NCI-H1436 (cell line): ENCODE measurements at regions not wholly inside any gene's neighbourhood (a gene's known extent, or its start where the extent isn't known, plus 50 kb on each side); places are given as distances from the start of the nearest gene placed in this dataset.

Experiments
- DNase-seq: peaks from one replicate; lab custom pipeline; 2025; lab: John Stamatoyannopoulos, UW

DNA sequence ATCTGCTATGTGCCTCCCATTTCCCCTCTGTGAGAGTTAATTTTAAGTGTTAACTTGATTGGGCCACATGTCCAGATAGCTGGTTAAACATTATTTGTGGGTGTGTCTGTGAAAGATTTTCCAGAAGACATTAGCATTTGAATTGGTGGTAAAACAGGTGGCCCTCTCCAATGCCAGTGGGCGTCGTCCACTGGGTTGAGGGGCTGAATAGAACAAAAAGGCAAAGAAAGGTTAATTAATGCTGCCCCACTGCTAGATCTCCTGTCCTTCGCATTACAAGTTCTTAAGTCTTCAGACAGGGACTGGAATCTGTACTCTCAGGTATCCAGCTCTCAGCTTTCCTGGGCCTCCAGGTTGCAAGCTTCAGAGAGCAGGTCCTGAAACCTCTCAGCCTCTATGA, 1160.9 kb upstream of the LRRN3 start:
- no peak for DNase-seq

DNA sequence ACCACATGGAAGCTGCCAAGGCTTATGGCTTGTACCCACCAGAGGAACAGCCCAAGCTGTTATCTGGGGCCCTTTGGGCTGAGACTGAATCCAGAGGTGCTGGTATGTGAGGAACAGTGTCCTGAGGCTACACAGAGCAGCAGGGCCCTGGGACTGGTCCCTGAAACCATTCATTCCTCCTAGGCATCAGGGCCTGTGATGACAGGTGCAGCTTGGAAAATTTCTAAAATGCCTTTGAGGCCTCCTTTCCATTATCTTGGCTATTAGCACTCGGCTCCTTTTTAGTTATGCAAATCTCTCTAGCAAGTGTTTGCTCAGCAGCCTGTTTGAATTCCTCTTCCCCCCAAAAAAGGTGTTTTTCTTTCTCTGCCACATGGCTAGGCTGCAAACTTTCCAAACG, 1151.7 kb upstream of the LRRN3 start:
- DNase-seq, result no peak

DNA sequence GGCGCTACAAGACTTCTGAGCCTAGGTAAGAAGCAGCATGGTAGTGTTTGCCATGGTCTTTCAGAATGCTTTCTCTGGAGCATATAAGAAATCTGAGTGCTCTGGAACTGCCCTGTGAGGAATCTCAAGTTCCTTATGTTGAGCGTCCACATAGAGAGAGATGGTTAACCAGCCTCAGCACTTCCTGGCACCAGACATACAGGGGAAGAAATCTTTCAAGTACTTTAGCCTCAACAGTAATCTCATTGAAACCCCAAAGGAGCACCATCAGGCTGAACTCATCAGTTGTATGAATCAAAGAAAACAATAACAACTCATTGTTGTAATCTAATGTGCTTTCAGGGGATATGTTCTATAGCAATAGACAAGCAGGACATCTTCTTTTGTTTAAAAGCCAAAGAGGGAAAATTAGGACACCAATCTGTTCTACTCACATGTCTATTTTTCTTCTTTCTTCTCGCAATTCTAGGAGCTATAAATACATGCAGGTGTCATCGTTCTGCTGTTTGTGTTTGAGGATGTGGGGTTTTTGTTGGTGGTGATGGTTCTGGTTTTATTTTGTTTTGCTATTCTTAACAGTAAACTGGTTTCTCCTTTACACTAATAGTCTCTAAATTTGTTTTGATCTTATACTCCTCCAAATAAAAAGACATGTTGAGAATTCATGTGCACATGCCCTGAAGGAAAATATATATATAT, 1145.0 kb upstream of the LRRN3 start:
- no peak for DNase-seq

DNA sequence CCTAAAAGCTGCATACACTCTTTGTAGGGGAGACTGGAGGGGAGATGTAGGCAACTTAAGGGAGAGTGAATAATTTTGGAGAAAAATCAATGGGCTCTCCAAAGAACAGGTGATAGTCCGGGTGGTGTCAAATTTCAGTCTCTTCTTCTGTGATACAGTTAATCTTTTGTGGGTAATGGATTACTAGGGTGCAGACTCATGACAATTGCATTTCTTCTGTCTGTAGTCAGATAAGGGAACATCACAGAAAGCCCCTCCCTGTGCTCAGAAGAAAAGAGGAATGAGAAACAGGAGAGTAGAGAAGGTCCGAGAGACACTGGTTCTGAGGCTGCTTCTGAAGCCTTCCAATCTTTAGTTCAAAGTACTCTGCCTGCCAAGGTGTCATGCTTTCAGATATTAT, 1140.7 kb upstream of the LRRN3 start:
- no peak for DNase-seq

DNA sequence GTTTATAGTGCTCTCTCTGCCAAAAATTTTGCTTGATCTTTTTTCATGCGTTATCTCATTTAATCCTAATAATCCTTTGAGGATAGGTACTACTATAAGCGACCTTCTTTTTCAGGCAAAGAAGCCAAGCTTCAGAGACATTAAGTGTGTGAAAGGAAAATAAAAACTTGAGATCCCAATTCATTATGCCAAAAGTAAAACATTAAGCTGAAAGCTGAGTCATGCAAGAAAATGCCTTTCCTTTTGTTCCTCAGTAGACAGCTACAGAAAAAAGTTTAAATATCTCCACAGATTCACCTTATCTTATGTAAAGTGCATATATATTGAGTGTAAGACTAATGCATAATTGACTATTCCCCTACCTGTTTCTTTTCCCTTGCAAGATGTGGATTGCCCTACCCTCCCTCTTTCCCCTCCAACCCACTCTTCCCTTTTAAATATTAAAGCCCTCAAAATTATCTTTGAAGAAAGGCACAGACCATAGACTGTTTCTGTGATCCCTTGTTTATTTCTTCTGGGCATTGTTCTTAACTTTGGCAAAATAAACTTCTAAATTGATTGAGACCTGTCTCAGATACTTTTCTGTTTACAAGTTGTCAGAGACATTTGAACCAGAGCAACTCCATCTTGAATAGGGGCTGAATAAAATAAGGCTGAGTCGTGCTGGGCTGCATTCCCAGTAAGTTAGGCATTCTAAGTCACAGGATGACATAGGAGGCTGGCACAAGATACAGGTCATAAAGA, 1139.9 kb upstream of the LRRN3 start:
- no peak for DNase-seq

DNA sequence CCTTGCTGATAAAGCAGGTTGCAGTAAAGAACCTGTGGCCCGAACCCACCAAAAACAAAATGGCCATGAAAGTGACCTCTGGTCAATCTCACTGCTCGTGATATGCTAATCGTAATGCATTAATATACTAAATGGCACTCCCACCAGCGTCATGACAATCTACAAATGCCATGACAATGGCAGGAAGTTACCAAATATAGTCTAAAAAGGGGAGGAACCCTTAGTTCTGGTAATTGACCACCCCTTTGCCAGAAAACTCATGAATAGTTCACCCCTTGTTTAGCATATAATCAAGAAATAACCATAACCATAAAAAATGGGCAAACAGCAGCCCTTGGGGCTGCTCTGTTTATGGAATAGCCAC, 1139.4 kb upstream of the LRRN3 start:
- no peak for DNase-seq

DNA sequence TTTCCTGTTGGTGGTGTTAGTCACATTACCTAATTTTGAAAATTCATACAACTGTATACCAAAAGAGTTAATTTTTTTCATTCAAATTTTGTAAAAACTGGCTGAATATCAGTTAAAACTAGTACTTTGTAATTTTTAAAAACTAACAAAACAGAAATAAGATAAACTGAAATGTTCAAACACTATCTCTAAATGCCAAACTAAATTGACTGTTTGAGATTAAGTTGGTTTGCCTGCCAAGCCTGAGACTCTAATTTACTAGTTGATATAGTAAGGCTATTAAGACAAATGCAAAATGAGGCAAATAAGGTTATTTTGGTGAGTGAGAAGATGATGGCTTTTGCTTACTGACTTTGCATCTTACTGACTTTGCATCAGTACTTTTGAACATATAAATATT, 1134.9 kb upstream of the LRRN3 start:
- DNase-seq, result no peak

DNA sequence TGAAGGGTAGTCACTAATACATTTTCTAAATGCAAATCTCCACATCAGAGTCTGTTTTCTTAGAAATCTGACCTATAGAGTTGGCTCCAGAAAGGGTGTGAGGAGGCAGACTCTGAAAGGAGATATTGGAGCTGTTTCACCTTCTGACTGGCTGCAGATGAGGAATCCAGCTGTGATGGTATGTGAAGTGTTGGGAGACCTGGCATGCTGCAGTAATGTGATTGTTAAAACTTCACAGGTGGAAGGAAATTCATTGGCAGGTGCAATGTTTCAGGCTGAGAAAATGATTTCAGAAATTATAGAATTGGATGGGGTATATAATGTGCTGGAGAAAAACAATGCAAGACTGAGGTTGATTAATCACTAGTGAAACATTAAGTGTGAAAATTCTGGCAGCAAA, 1134.0 kb upstream of the LRRN3 start:
- no peak for DNase-seq

DNA sequence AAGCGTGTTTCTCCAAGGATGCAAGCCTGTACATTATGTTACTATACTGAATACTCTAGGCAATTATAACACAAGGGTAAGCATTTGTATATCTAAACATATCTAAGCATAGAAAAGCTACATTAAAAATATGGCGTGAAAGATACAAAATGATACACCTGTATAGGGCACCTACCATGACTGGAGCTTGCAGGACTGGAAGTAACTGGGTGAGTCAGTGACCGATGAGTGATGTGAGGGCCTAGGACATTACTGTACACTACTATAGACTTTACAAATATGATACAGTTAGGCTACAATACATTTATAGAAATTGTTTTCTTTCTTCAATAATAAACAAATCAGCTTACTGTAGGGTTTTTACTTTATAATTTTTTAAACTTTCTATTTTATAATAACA, 1127.2 kb upstream of the LRRN3 start:
- DNase-seq, result no peak

DNA sequence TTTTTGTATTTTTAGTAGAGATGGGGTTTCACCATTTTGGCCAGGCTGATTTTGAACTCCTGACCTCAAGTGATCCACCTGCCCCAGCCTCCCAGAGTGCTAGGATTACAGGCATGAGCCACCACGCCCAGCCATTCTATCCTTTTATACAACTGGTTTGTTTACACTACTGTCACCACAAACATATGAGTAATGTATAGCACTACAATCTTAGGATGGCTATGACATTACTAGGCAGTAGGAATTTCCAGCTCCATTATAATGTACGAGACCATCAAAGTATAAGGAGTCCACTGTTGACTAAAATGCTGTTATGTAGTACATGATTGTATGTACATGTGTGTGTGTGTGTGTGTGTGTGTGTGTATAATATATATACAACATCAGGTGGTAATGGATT, 1126.1 kb upstream of the LRRN3 start:
- DNase-seq, result no peak

DNA sequence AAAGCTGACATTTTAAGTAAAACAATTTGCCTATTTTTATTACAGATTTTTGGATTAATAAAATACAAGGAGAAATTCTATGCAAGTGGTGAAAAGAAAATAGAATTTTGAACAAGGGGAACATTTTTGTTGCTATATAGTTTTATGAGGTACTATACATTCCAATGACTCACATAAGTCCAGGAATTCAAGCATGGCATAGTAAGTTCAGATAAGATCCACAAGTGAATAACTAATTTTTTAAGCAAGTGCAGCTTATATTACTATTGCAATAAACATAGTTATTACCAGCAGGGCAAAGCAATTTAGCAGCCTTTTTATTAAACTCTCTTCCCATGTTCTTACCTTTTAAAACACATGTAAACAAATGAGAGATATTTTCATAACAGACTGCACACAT, 1123.5 kb upstream of the LRRN3 start:
- DNase-seq, result no peak

DNA sequence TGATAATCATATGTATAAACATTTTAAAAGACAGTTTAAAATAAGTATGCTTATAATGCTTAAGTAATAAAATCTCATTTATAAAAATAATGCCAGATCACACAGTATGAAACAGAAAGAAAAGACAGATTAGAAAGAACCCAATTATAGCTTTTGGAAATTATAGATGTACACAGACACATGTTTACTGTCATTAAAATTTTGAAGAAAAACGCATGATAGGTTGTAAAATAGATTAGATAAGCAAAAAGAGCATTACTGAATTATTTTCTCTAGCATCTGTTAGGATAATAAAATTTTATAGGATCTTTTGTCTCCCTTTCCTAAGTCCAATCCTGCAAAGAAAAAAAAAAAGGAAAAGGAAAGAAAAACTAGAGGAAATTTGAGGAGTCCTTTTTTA, 1107.3 kb upstream of the LRRN3 start:
- no peak for DNase-seq

DNA sequence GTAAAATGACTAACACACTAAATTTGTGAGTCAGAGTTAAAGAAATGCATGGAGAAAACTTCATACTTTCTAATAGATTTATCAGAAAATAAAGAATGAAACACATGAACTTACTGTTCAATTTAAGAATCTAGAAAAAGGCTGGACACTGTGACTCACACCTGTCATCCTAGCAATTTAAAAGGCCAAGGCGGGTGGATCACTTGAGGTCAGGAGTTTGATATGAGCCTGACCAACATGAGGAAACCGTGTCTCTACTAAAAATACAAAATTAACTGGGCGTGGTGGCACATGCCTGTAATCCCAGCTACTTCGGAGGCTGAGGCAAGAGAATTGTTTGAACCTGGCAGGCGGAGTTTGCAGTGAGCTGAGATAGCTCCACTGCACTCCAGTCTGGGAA, 1106.2 kb upstream of the LRRN3 start:
- no peak for DNase-seq

DNA sequence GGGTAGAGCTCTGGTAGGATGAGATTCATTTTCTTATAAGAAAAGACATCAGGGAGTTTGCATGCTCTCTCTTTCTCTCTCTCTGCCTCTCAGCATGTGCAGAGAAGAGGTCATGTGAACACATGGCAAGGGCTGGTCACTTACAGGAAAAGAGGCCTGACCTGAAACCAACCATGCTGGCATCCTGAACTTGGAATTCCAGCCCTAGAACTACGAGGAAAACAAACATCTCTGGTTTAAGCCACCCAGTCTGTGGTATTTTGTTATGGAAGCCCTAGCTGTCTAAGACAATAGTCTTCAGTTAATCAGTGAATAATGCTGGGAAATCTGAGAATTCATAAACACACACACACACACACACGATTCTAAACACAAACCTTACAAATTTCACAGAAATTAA, 1104.2 kb upstream of the LRRN3 start:
- no peak for DNase-seq

DNA sequence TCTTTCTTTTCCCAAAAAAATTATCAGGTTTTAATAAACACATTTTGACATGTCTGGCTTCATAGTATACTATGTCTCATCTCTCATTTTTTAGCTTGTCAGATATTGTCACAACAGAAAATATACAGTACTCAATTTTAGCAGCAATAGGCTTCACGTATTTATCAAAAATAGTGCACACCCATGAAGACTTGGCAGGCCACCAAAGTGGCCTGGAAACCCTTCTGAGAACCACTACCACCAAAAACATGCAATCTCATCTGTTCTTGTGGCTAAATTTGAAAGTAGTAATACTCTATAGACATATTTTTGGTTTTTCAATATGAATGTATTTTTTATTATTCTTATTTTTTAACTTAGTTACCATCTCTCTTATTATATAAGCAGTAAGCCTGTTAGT, 1094.5 kb upstream of the LRRN3 start:
- DNase-seq, result no peak

DNA sequence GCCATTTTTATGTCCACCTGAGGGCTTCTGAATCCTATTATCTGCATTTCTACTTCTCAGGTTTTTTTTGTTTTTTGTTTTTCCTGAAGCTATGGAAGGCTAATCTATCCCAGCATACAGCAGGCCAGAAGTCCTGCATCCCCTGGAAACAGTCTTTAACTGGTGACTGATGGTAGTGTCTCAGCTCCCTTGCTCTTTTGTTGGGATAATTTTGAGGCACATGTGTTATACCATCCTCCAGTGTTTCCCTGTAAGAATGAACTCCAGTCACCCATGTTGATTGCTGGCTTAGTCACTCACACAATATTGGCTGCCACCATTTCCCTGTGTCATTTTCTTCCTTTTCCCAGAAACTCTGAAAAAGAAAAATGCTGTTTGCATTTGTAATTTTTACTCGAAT, 1094.0 kb upstream of the LRRN3 start:
- no peak for DNase-seq

DNA sequence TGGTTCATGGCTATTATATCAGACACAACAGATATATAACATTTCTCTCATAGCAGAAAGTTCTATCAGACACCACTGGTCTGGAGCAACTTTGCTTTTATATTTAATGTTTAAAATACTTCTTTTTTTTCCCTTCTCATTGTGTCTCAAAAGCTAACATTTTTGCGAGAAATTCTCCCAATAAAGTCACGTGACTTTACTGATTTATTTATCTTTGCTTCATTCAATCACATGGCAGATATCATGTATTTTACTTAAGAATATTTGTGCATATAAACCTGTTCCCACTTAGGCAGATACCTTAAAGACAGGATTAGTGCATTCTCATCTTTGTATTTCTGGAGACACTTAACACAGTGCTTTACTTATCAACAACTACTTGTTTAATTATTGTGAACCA, 1093.1 kb upstream of the LRRN3 start:
- no peak for DNase-seq

DNA sequence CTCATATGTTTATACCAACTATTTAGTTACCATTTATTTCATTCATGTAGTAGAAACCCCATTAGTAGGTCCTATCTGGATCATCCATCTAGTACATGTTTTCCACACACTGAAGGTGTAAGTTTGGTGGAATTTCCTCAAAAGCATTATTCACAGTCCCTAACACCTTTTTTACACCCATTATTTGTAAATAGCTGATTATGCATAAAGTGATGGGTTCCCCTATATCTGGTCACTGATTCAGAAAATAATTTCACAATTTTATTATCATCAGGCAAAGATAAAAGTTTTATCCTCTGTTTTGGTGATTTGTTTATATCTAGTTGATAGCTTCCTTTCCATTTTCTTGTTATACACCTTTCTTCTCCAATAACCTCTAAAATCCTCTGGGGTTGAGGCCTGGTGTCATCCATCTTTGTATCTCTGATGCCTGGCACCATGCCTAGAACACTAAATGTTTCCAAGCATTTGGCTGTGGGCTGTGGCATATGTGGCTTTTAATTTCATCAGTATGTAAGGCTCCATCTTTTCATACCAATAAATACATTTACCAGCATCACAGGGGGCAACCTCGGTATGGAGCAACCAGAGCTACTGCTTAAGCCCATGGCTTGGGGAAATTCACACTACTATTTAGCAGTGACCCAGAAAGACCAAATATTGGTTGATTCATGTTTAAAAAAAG, 1089.5 kb upstream of the LRRN3 start:
- DNase-seq, result no peak

DNA sequence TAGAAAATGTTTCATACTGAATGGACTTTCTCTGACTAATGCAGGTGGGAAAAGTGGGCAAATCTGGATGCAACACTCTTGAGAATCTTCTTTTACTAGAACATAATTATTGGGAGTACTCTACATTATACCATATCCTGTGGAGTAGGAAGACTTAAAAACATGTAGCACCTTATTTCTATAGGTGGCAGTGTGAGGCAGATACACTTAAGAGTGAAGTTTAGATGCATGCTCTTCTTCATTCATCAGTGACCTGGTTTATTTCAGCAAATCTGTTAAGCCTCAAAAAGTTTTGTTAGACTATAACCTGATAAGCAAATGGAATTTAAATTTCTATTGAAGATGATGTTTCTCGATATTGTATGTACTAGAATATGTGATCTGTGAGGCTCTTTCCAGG, 1087.1 kb upstream of the LRRN3 start:
- DNase-seq, result no peak

DNA sequence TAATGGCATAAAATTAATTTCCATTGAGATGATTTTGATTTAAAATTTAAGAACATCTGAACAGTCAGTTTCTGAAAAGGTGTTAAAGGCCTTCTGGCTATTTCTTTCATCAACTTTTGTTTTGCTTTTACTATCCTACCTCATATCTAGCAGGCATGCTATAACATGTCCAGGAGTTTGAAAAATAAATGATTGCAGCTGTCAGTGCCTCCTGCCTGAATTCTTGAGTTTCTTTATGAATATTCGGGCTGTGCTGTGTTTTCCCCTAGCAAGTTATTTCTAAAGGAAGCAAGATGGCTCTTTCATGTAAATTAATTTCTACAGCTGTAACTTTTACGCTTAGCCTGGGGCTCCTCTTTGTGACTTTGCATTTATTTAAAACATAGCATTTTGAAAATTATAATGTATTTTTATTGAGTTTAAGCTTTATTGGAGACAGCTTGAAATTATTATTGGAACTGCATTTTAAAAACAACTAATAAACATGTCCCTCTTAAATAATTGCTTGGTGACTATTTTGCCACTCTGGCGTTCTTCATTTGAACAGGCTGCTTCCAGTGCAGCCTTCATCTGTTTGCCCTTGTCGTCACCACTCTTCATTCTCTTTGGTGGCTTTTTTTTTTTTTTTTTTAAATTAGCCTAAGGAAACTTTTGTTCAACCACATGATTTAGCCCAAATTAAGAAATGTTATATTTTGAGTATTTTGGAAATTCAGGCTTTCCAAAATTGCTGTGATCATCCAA, 1083.4 kb upstream of the LRRN3 start:
- no peak for DNase-seq

DNA sequence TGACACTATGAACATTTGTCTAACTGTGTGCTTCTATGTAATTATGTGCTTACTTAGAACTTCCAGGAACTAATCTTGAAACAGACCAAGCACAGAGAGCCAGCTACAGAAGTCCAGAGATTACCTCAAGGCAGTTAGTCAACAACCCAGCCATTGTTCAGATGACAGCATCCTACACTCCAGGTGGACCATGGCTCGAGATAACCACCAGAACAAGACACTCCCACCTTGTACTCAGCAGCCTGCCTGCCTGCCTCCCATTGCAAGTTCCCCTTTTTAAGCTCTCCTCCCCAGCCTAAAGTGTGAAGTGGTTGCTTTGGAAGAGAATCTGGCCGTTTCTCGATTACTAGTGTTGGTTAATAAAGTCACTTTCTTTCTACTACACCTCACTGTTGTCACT, 1080.6 kb upstream of the LRRN3 start:
- no peak for DNase-seq

DNA sequence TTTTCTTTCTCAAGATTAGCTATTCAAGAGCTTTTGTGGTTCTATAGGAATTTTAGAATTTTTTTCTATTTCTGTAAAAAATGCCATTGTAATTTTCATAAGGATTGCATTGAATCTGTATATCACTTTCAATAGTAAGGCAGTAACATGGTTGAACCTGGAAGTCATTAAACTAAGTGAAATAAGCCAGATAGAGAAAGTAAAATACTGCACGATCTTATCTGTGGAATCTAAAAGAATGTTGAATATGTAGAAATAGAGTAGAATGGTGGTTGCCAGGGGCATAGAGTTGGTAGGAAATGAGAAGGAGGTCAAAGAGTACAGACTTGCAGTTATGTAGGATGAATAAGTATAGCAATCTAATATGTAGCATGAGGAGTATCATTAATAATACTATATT, 1073.5 kb upstream of the LRRN3 start:
- no peak for DNase-seq

DNA sequence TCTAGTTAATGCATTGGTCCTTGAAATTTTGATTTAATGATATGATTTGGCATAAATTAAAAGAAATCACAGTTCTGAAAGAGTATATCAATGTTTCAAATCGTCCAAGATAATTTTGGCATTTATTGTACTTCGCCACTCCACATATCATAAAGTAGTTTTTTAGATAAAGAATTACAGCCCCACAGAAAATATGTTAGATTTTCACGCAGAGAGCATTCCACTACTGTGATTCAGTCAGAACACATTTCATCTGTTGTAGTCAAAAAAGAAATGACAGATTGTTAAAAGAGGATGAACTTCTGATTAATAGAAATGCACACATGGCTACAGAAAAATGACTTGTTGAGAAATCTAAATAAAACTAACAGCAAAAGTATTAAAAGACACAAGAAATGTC, 1063.5 kb upstream of the LRRN3 start:
- no peak for DNase-seq
